OCI-LY1 (cell line): ENCODE measurements at regions not wholly inside any gene's neighbourhood (a gene's known extent, or its start where the extent isn't known, plus 50 kb on each side); places are given as distances from the start of the nearest gene placed in this dataset.

Experiments used
- EZH2 ChIP-seq: fragments of 200-600 bp; sonication (generic), shearing (Covaris generic); IDR thresholded peaks from 2 replicates; pipeline ENCODE4 v1.8.0; 2017; ENCODE audit warnings: borderline replicate concordance, mixed run types, mild to moderate bottlenecking, antibody characterized with exemption, low read length, moderate library complexity, mixed read lengths
- TF ChIP-seq, protein P1 (sequence below): fragments of 200-600 bp; sonication (generic), shearing (Covaris generic); IDR thresholded peaks from 2 replicates; pipeline ENCODE4 v1.5.1; 2017; ENCODE audit warnings: mild to moderate bottlenecking, antibody characterized with exemption, low read length, moderate library complexity, mixed read lengths

DNA sequence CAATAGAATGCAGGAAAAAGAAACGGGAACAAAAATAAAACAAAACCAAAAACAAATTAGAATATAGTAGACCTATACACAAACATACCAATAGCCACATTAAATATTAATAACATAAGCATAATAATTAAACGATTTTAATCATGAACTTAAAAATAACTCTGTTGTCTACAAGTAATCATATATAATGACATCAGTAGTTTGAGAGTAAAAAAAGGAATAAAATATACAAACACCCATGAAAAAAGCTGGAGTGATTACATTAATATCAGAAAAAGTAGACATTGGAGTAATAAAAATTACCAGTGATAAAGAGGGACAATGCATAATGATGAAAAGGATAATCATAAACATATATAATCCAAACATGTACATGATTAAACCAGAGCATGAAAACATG lies 181.8 kb downstream of the ATXN7L3B start:
- TF ChIP-seq, protein P1, sequence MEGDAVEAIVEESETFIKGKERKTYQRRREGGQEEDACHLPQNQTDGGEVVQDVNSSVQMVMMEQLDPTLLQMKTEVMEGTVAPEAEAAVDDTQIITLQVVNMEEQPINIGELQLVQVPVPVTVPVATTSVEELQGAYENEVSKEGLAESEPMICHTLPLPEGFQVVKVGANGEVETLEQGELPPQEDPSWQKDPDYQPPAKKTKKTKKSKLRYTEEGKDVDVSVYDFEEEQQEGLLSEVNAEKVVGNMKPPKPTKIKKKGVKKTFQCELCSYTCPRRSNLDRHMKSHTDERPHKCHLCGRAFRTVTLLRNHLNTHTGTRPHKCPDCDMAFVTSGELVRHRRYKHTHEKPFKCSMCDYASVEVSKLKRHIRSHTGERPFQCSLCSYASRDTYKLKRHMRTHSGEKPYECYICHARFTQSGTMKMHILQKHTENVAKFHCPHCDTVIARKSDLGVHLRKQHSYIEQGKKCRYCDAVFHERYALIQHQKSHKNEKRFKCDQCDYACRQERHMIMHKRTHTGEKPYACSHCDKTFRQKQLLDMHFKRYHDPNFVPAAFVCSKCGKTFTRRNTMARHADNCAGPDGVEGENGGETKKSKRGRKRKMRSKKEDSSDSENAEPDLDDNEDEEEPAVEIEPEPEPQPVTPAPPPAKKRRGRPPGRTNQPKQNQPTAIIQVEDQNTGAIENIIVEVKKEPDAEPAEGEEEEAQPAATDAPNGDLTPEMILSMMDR: no peak
- no peak for TF ChIP-seq EZH2
